ENCODE measurements at regions not wholly inside any gene's neighbourhood (a gene's known extent, or its start where the extent isn't known, plus 50 kb on each side); places are given as distances from the start of the nearest gene placed in this dataset.

DNA sequence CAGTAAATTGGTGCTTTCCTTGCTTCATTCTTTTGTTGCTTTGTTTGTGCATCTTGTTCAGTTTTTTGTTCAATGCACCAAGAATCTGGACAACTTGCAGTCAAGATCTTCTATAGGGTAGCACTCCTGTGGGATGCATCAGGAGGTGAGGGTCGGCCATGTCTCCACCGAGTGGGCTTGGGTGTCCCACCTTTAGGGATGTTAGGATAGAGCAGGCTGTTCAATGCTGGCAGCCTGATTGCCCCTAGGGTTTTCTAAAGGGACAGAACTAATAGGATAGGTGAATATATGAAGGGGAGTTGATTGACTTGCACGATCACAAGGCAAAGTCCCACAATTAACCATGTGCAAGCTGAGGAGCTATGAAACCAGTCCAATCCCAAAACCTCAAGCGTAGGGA is 109.9 kb downstream of the GLRX3 start:
- TF ChIP-seq POLR2A (IDR thresholded peaks at IDR 0.05), result no peak
- TF ChIP-seq, protein P1, sequence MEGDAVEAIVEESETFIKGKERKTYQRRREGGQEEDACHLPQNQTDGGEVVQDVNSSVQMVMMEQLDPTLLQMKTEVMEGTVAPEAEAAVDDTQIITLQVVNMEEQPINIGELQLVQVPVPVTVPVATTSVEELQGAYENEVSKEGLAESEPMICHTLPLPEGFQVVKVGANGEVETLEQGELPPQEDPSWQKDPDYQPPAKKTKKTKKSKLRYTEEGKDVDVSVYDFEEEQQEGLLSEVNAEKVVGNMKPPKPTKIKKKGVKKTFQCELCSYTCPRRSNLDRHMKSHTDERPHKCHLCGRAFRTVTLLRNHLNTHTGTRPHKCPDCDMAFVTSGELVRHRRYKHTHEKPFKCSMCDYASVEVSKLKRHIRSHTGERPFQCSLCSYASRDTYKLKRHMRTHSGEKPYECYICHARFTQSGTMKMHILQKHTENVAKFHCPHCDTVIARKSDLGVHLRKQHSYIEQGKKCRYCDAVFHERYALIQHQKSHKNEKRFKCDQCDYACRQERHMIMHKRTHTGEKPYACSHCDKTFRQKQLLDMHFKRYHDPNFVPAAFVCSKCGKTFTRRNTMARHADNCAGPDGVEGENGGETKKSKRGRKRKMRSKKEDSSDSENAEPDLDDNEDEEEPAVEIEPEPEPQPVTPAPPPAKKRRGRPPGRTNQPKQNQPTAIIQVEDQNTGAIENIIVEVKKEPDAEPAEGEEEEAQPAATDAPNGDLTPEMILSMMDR (IDR thresholded peaks at IDR 0.05 in 8 of 11, conservative IDR thresholded peaks at IDR 0.05 in 3 of 11), result no peak
